ENCODE measurements at regions not wholly inside any gene's neighbourhood (a gene's known extent, or its start where the extent isn't known, plus 50 kb on each side); places are given as distances from the start of the nearest gene placed in this dataset.

- H2AFZ ChIP-seq (ENCODE audit: low read length): no peak overlapping the region
- H3K4ac ChIP-seq (ENCODE audit: low read length): no peak overlapping the region
- H3K36me3 ChIP-seq (replicated peaks in 1 of 2; ENCODE audit: control insufficient read depth in 2 of 2, insufficient read depth in 2 of 2, low read length in 2 of 2): no peaks in the 10 kb centered on the region
- no peak overlapping the region for H2BK120ac ChIP-seq (ENCODE audit: low read depth, low read length)
- H2BK5ac ChIP-seq (ENCODE audit: low read length): no peak overlapping the region
- peaks cover 0 to 18% (median 0%) of the 10 kb centered on the region in 3 experiments for H3K27me3 ChIP-seq (ENCODE audit: control insufficient read depth in 3 of 3, insufficient read depth in 3 of 3, low read depth in 1 of 3, low read length in 3 of 3)
- no peak overlapping the region for H3K4me2 ChIP-seq (ENCODE audit: insufficient read depth, low read length, poor library complexity, severe bottlenecking)
- H4K8ac ChIP-seq (ENCODE audit: low read depth, low read length): no peak overlapping the region
- no peak overlapping the region for H3K4me3 ChIP-seq (ENCODE audit: low read length in 2 of 2)
- peaks cover 9 to 26% of the 10 kb centered on the region in 2 donors for H3K4me1 ChIP-seq (ENCODE audit: control insufficient read depth in 2 of 2, insufficient read depth in 1 of 2, low read depth in 1 of 2, low read length in 2 of 2)
- H3K18ac ChIP-seq (ENCODE audit: low read length): no peak overlapping the region
- H2BK15ac ChIP-seq (ENCODE audit: low read length): no peak overlapping the region
- no peak for DNase-seq (ENCODE audit: low spot score)
- no peak overlapping the region for H4K91ac ChIP-seq (ENCODE audit: low read depth, low read length, poor library complexity)
- H2AK5ac ChIP-seq (ENCODE audit: low read depth, low read length): no peak overlapping the region
- no peaks in the 10 kb centered on the region for H3K79me1 ChIP-seq (ENCODE audit: low read depth, low read length)
- no peak overlapping the region for H3K14ac ChIP-seq (ENCODE audit: low read length)
- no peak overlapping the region for H2BK12ac ChIP-seq (ENCODE audit: low read length)
- no peak overlapping the region for H3K23ac ChIP-seq (ENCODE audit: low read depth, low read length, poor library complexity)
- no peak overlapping the region for H3K9ac ChIP-seq (ENCODE audit: low read depth, low read length, poor library complexity)
- no CpG with 5 or more reads among the region's 1 CpG for WGBS, 2 donors (ENCODE audit: extremely low coverage in 2 of 2, insufficient read length in 2 of 2, insufficient replicate concordance in 1 of 2)
- no peaks in the 10 kb centered on the region for H3K9me3 ChIP-seq (replicated peaks in 1 of 2; ENCODE audit: control insufficient read depth in 2 of 2, insufficient read depth in 1 of 2, low read depth in 1 of 2, low read length in 2 of 2)
- no peak overlapping the region for H3K27ac ChIP-seq (replicated peaks; ENCODE audit: low read length)
Observed at GRCh38 chr10:78286186-78286585, 252.5 kb downstream of the RPS24 start.

DNA sequence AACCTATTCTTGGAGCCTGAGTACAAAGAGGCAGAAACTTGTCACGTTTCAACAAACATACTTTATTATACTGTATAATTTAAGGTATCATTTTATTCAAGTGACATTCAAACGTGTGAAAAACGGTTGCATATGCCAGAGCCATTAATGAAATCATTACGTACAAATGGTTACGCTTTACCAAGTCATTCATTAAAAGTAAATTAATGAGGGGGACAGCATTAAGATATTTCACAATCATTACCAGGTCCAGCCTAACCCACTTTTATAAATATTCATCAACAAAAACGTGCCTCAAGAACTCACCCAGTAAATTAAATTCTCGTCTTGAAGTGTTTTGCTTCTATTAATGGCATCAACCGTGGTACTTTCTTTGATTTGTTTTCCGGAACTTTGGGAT, 253.0 kb downstream of the RPS24 start:
- DNase-seq (ENCODE audit: low spot score): no peak
- peaks cover 0 to 18% (median 0%) of the 10 kb centered on the region in 3 experiments for H3K27me3 ChIP-seq (ENCODE audit: control insufficient read depth in 3 of 3, insufficient read depth in 3 of 3, low read depth in 1 of 3, low read length in 3 of 3)
- no peaks in the 10 kb centered on the region for H3K9me3 ChIP-seq (replicated peaks in 1 of 2; ENCODE audit: control insufficient read depth in 2 of 2, insufficient read depth in 1 of 2, low read depth in 1 of 2, low read length in 2 of 2)
- H3K23ac ChIP-seq (ENCODE audit: low read depth, low read length, poor library complexity): no peak overlapping the region
- H3K79me1 ChIP-seq (ENCODE audit: low read depth, low read length): no peaks in the 10 kb centered on the region
- no peaks in the 10 kb centered on the region for H3K36me3 ChIP-seq (replicated peaks in 1 of 2; ENCODE audit: control insufficient read depth in 2 of 2, insufficient read depth in 2 of 2, low read length in 2 of 2)
- no peak overlapping the region for H4K8ac ChIP-seq (ENCODE audit: low read depth, low read length)
- no peak overlapping the region for H4K91ac ChIP-seq (ENCODE audit: low read depth, low read length, poor library complexity)
- H3K9ac ChIP-seq (ENCODE audit: low read depth, low read length, poor library complexity): no peak overlapping the region
- H2AK5ac ChIP-seq (ENCODE audit: low read depth, low read length): no peak overlapping the region
- H2BK15ac ChIP-seq (ENCODE audit: low read length): no peak overlapping the region
- peaks cover 9 to 30% of the 10 kb centered on the region in 2 donors for H3K4me1 ChIP-seq (ENCODE audit: control insufficient read depth in 2 of 2, insufficient read depth in 1 of 2, low read depth in 1 of 2, low read length in 2 of 2)
- no CpG with 5 or more reads among the region's 9 CpGs for WGBS, 2 donors (ENCODE audit: extremely low coverage in 2 of 2, insufficient read length in 2 of 2, insufficient replicate concordance in 1 of 2)
- H3K18ac ChIP-seq (ENCODE audit: low read length): no peak overlapping the region
- H3K4me3 ChIP-seq (ENCODE audit: low read length in 2 of 2): no peak overlapping the region
- H3K4ac ChIP-seq (ENCODE audit: low read length): no peak overlapping the region
- no peak overlapping the region for H3K27ac ChIP-seq (replicated peaks; ENCODE audit: low read length)
- H2BK120ac ChIP-seq (ENCODE audit: low read depth, low read length): no peak overlapping the region
- H2BK5ac ChIP-seq (ENCODE audit: low read length): no peak overlapping the region
- H3K14ac ChIP-seq (ENCODE audit: low read length): no peak overlapping the region
- no peak overlapping the region for H2BK12ac ChIP-seq (ENCODE audit: low read length)
- no peak overlapping the region for H2AFZ ChIP-seq (ENCODE audit: low read length)
- H3K4me2 ChIP-seq (ENCODE audit: insufficient read depth, low read length, poor library complexity, severe bottlenecking): no peak overlapping the region

DNA sequence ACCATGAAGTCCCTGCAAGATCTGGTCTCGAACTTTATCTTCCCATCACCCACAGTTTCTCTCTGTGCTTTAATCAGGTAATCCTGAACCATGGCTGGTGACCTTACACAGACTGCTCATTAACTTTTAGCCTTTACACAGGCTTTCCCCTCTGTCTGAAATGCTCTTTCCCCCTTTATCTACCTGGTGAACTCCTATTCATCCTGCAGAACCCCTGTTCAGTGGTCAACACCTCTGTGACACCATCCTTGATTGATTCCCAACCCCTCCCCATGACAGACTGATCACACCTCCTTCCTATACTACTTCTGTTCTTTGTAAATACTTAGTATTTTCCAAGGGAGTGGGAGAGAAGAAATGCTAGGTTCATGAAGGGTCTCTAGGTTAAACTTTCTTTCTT, 254.0 kb downstream of the RPS24 start:
- Histone ChIP-seq H3K79me1 (ENCODE audit: low read depth, low read length) (no peaks in the 10 kb centered on the region), H3K4me1 (ENCODE audit: control insufficient read depth in 2 of 2, insufficient read depth in 1 of 2, low read depth in 1 of 2, low read length in 2 of 2) (peaks cover 9 to 30% of the 10 kb centered on the region in 2 donors), H3K27me3 (ENCODE audit: control insufficient read depth in 3 of 3, insufficient read depth in 3 of 3, low read depth in 1 of 3, low read length in 3 of 3) (peaks cover 0 to 21% (median 0%) of the 10 kb centered on the region in 3 experiments), H3K4me2 (ENCODE audit: insufficient read depth, low read length, poor library complexity, severe bottlenecking) (no peak overlapping the region), H2BK12ac (ENCODE audit: low read length) (no peak overlapping the region), H3K27ac (replicated peaks; ENCODE audit: low read length) (no peak overlapping the region), H3K9me3 (replicated peaks in 1 of 2; ENCODE audit: control insufficient read depth in 2 of 2, insufficient read depth in 1 of 2, low read depth in 1 of 2, low read length in 2 of 2) (no peaks in the 10 kb centered on the region), H3K9ac (ENCODE audit: low read depth, low read length, poor library complexity) (no peak overlapping the region), H2BK15ac (ENCODE audit: low read length) (no peak overlapping the region), H2BK120ac (ENCODE audit: low read depth, low read length) (no peak overlapping the region), H3K4me3 (ENCODE audit: low read length in 2 of 2) (no peak overlapping the region), H3K36me3 (replicated peaks in 1 of 2; ENCODE audit: control insufficient read depth in 2 of 2, insufficient read depth in 2 of 2, low read length in 2 of 2) (no peaks in the 10 kb centered on the region), H2AK5ac (ENCODE audit: low read depth, low read length) (no peak overlapping the region), H4K8ac (ENCODE audit: low read depth, low read length) (no peak overlapping the region), H3K18ac (ENCODE audit: low read length) (no peak overlapping the region), H4K91ac (ENCODE audit: low read depth, low read length, poor library complexity) (no peak overlapping the region), H3K14ac (ENCODE audit: low read length) (no peak overlapping the region), H2AFZ (ENCODE audit: low read length) (no peak overlapping the region), H3K4ac (ENCODE audit: low read length) (no peak overlapping the region), H2BK5ac (ENCODE audit: low read length) (no peak overlapping the region), H3K23ac (ENCODE audit: low read depth, low read length, poor library complexity) (no peak overlapping the region)
- no peak for DNase-seq (ENCODE audit: low spot score)
- WGBS, 2 donors (ENCODE audit: extremely low coverage in 2 of 2, insufficient read length in 2 of 2, insufficient replicate concordance in 1 of 2): no CpG with 5 or more reads among the region's 1 CpG

- no CpG with 5 or more reads among the region's 3 CpGs for WGBS, 2 donors (ENCODE audit: extremely low coverage in 2 of 2, insufficient read length in 2 of 2, insufficient replicate concordance in 1 of 2)
- Histone ChIP-seq H3K9me3 (replicated peaks in 1 of 2; ENCODE audit: control insufficient read depth in 2 of 2, insufficient read depth in 1 of 2, low read depth in 1 of 2, low read length in 2 of 2) (no peaks in the 10 kb centered on the region), H3K9ac (ENCODE audit: low read depth, low read length, poor library complexity) (no peak overlapping the region), H2BK15ac (ENCODE audit: low read length) (no peak overlapping the region), H2BK120ac (ENCODE audit: low read depth, low read length) (no peak overlapping the region), H3K4ac (ENCODE audit: low read length) (no peak overlapping the region), H3K23ac (ENCODE audit: low read depth, low read length, poor library complexity) (no peak overlapping the region), H2BK12ac (ENCODE audit: low read length) (no peak overlapping the region), H4K8ac (ENCODE audit: low read depth, low read length) (no peak overlapping the region), H4K91ac (ENCODE audit: low read depth, low read length, poor library complexity) (no peak overlapping the region), H2BK5ac (ENCODE audit: low read length) (no peak overlapping the region), H3K18ac (ENCODE audit: low read length) (no peak overlapping the region), H2AK5ac (ENCODE audit: low read depth, low read length) (no peak overlapping the region), H2AFZ (ENCODE audit: low read length) (no peak overlapping the region), H3K27me3 (ENCODE audit: control insufficient read depth in 3 of 3, insufficient read depth in 3 of 3, low read depth in 1 of 3, low read length in 3 of 3) (peaks cover 0 to 21% (median 0%) of the 10 kb centered on the region in 3 experiments), H3K79me1 (ENCODE audit: low read depth, low read length) (no peaks in the 10 kb centered on the region), H3K4me3 (ENCODE audit: low read length in 2 of 2) (no peak overlapping the region), H3K36me3 (replicated peaks in 1 of 2; ENCODE audit: control insufficient read depth in 2 of 2, insufficient read depth in 2 of 2, low read length in 2 of 2) (no peaks in the 10 kb centered on the region), H3K4me1 (ENCODE audit: control insufficient read depth in 2 of 2, insufficient read depth in 1 of 2, low read depth in 1 of 2, low read length in 2 of 2) (peaks cover 11 to 29% of the 10 kb centered on the region in 2 donors), H3K27ac (replicated peaks; ENCODE audit: low read length) (no peak overlapping the region), H3K4me2 (ENCODE audit: insufficient read depth, low read length, poor library complexity, severe bottlenecking) (no peak overlapping the region), H3K14ac (ENCODE audit: low read length) (no peak overlapping the region)
- DNase-seq (ENCODE audit: low spot score): no peak
Observed at GRCh38 chr10:78288663-78289062, 255.0 kb downstream of the RPS24 start.

All from neuronal stem cell (in vitro differentiated cells).